Activated CD8-positive, alpha-beta T cell treated with anti-CD3 and anti-CD28 coated beads for 36 hours (primary cell): ENCODE measurements at regions not wholly inside any gene's neighbourhood (a gene's known extent, or its start where the extent isn't known, plus 50 kb on each side); places are given as distances from the start of the nearest gene placed in this dataset.

Experiments used
- ATAC-seq: fragments of 200-7000 bp; cut with Tn5 transposase; one replicate; pipeline ENCODE4 v1.10.0; 2021; ENCODE audit warnings: mild to moderate bottlenecking, moderate library complexity
- CTCF ChIA-PET: fragments of 350-600 bp; sonication (Branson Sonifier 250); formaldehyde crosslinking; loops from one replicate; lab custom pipeline; 2021; ENCODE audit warnings: antibody characterized with exemption; lab: Charles Lee
- POLR2A ChIA-PET: fragments of 350-600 bp; sonication (Branson Sonifier 250); formaldehyde crosslinking; loops from one replicate; lab custom pipeline; 2021; ENCODE audit warnings: antibody characterized with exemption; lab: Charles Lee
- DNase-seq: peaks from one replicate; pipeline ENCODE4 v3.0.0-alpha.2; 2020
- H3K27ac Mint-ChIP-seq: one replicate; pipeline ENCODE4 v1.8.0; 2021; ENCODE audit warnings: mild to moderate bottlenecking, mixed read lengths
- H3K27me3 Mint-ChIP-seq: one replicate; pipeline ENCODE4 v1.8.0; 2021; ENCODE audit warnings: mixed read lengths
- H3K36me3 Mint-ChIP-seq: one replicate; pipeline ENCODE4 v1.8.0; 2021; ENCODE audit warnings: low read depth, mixed read lengths
- H3K4me1 Mint-ChIP-seq: one replicate; pipeline ENCODE4 v1.8.0; 2021; ENCODE audit warnings: low read depth, mixed read lengths
- H3K4me3 Mint-ChIP-seq: one replicate; pipeline ENCODE4 v1.8.0; 2021; ENCODE audit warnings: mild to moderate bottlenecking, moderate library complexity, mixed read lengths
- H3K9me3 Mint-ChIP-seq: one replicate; pipeline ENCODE4 v1.8.0; 2021; ENCODE audit warnings: mixed read lengths
- CTCF ChIP-seq: fragments of 200-600 bp; IDR thresholded peaks from one replicate; pipeline ENCODE4 v1.8.0; 2022; ENCODE audit warnings: antibody characterized with exemption, mild to moderate bottlenecking
- intact Hi-C: fragments of 100-400 bp; cut with micrococcal nuclease; formaldehyde crosslinking; loops from one replicate; pipeline ENCODE4 v1.10.0; 2022

- H3K27ac Mint-ChIP-seq = no peak overlapping the region
- ChIA-PET CTCF (interaction anchor here (1.2 kb wide), 2 partner anchors 13 to 16 kb away, joined by 3 read pairs; no protein-coding TSS in a partner anchor), POLR2A (interaction anchor here (0.8 kb wide), 1 partner anchor 743 kb away, joined by 4 read pairs; no protein-coding TSS in a partner anchor)
- peaks cover 15% of the 10 kb centered on the region for H3K27me3 Mint-ChIP-seq
- H3K4me1 Mint-ChIP-seq = peaks cover 5% of the 10 kb centered on the region
- ATAC-seq = no peak
- H3K36me3 Mint-ChIP-seq = no peaks in the 10 kb centered on the region
- TF ChIP-seq CTCF = no peak
- intact Hi-C loops = no loop called here
- DNase-seq = peak; percentile 19
- no peaks in the 10 kb centered on the region for H3K9me3 Mint-ChIP-seq
- no peak overlapping the region for H3K4me3 Mint-ChIP-seq
Observed at GRCh38 chr11:8810540-8811301, 100.3 kb upstream of the AKIP1 start.

- intact Hi-C loops = no loop called here
- no peak for ATAC-seq
Observed at GRCh38 chr11:8811571-8811970, 99.4 kb upstream of the AKIP1 start.

GRCh38 chr11:8812438-8812837, 98.6 kb upstream of the AKIP1 start:
- Mint-ChIP-seq H3K27ac (no peak overlapping the region), H3K27me3 (peaks cover 15% of the 10 kb centered on the region), H3K36me3 (no peaks in the 10 kb centered on the region), H3K4me1 (peaks cover 5% of the 10 kb centered on the region), H3K9me3 (no peaks in the 10 kb centered on the region), H3K4me3 (no peak overlapping the region)
- TF ChIP-seq CTCF = no peak
- intact Hi-C loops = no loop called here
- DNase-seq (no peak), ATAC-seq (no peak)
- CTCF ChIA-PET = interaction anchor here (0.8 to 2.3 kb wide), 5 partner anchors 9 to 98 kb away, joined by 3 to 9 read pairs (median 4); no protein-coding TSS in a partner anchor
- POLR2A ChIA-PET = interaction anchor here (0.7 kb wide), 1 partner anchor 67 kb away, joined by 4 read pairs; no protein-coding TSS in a partner anchor

More at GRCh38 chr11:8811571-8811970, 99.4 kb upstream of the AKIP1 start:
- CTCF ChIA-PET = interaction anchor here (1.6 kb wide), 1 partner anchor 97 kb away, joined by 4 read pairs; no protein-coding TSS in a partner anchor
- Mint-ChIP-seq H3K36me3 (no peaks in the 10 kb centered on the region), H3K4me3 (no peak overlapping the region), H3K4me1 (peaks cover 5% of the 10 kb centered on the region), H3K27ac (no peak overlapping the region), H3K27me3 (peaks cover 15% of the 10 kb centered on the region), H3K9me3 (no peaks in the 10 kb centered on the region)
- TF ChIP-seq CTCF = no peak
- POLR2A ChIA-PET = interaction anchor here (0.6 to 0.7 kb wide), 2 partner anchors 66 to 152 kb away, joined by 3 to 4 read pairs; no protein-coding TSS in a partner anchor
- DNase-seq = no peak

- intact Hi-C loops = no loop called here
- H3K36me3 Mint-ChIP-seq = no peaks in the 10 kb centered on the region
- peaks cover 17% of the 10 kb centered on the region for H3K27me3 Mint-ChIP-seq
- no peak overlapping the region for H3K27ac Mint-ChIP-seq
- ChIA-PET CTCF (interaction anchor here (0.7 to 2.3 kb wide), 11 partner anchors 9 to 150 kb away, joined by 3 to 9 read pairs (median 3); no protein-coding TSS in a partner anchor), POLR2A (no interaction called here)
- no peaks in the 10 kb centered on the region for H3K9me3 Mint-ChIP-seq
- H3K4me1 Mint-ChIP-seq = peaks cover 5% of the 10 kb centered on the region
- ATAC-seq = peak; percentile 93
- TF ChIP-seq CTCF = peak; percentile 62
- no peak overlapping the region for H3K4me3 Mint-ChIP-seq
- peak; percentile 73 for DNase-seq
Observed at GRCh38 chr11:8813658-8814057, 97.3 kb upstream of the AKIP1 start.
